ENCODE measurements at regions not wholly inside any gene's neighbourhood (a gene's known extent, or its start where the extent isn't known, plus 50 kb on each side); places are given as distances from the start of the nearest gene placed in this dataset.
"Not testable (repeated sequence)": the region's sequence is repeated elsewhere in the genome, so short reads cannot be mapped to it uniquely, and the experiment has no call there.

GRCh38 chrX:51144828-51145442, 187.7 kb upstream of the NUDT10 start:
- DNase-seq (ENCODE audit: low read depth in 2 of 3, low spot score in 2 of 3) = peak in 2 of 3 donors; percentile 22 to 59

DNA sequence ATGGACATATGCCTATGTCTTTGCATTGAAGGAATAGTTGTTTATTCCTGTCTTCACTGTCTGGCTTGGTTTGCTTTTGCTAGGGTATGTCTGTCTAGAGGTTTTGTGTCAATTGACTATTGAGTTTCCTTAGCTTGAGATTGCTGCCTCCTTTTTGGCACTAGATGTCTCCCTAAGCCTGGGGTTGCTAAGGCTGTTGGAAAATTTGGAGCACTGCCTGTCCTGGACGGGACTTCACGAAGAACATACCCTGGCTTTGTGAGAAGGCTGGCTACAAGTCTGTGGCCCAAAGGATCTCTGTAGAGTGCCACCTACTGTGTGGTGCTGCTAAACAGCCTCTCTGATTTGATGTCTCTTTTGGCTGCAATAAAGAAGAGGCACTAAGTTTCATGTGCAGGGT, 183.8 kb upstream of the NUDT10 start:
- DNase-seq (ENCODE audit: low read depth in 2 of 3, low spot score in 2 of 3) = peak in 1 of 3 donors; percentile 3

DNA sequence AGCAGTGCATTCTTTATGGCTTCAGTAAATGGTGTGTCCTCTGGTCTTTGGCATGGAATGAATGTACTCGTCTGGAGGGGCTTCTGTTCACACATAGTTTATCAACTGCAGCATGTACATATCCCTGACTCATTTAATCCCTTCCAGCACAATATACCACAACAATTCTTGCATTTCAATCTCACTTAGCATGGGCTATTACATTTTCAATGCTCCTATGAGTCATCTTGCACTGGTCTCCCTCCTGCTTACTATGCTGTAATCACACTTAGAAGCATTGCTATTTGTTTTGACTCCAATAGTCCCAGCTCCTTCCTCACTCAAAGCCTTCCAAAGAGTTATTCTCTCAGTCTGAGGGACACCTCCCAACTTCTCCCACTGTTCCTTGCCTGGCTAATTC, 180.9 kb upstream of the NUDT10 start:
- DNase-seq (ENCODE audit: low read depth in 2 of 3, low spot score in 2 of 3) = no peak

- no peak for DNase-seq (ENCODE audit: low read depth in 2 of 3, low spot score in 2 of 3)
Measured at GRCh38 chrX:51155157-51155556, 177.5 kb upstream of the NUDT10 start.

DNA sequence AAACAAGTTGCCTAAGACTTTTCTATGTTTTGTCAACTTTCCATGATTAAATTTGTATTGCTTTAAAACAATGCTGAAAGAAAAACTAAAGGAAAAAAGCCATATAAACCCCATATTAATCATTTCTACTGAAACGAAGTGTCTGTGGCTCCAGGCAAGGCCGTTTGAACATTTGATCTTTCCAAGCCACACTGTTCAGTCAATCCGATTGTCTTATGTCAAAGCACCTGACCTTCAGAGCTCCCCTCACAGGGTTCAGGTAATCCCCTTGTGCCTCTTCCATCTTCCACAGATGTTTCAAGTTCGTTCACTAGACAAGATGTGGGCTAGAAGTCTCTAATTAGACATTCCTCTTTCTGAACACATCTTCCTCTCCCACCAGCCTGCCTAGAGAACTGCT, 177.1 kb upstream of the NUDT10 start:
- no peak for DNase-seq (ENCODE audit: low read depth in 2 of 3, low spot score in 2 of 3)

DNA sequence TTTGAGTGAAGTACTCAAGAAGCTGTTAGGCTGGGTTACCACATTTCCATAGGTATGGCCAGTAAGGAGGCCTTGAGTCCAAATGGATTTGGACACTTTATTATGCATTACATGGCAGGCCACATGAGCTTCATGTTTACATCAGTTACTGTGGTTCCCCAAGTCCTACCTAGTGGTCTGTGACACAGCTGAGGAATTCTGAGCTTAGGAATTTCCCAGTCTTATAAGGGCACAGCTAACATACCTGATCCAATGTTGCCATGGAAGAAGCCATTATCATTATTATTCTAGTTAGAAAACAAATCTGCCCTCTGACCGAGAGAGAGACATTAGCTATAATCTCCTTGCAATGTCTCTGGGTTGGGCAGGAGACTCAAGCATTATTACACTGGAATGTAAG, 174.4 kb upstream of the NUDT10 start:
- no peak for DNase-seq (ENCODE audit: low read depth in 2 of 3, low spot score in 2 of 3)

GRCh38 chrX:51159378-51159777, 173.2 kb upstream of the NUDT10 start:
- not testable (repeated sequence) for DNase-seq (ENCODE audit: low read depth in 2 of 3, low spot score in 2 of 3)

DNA sequence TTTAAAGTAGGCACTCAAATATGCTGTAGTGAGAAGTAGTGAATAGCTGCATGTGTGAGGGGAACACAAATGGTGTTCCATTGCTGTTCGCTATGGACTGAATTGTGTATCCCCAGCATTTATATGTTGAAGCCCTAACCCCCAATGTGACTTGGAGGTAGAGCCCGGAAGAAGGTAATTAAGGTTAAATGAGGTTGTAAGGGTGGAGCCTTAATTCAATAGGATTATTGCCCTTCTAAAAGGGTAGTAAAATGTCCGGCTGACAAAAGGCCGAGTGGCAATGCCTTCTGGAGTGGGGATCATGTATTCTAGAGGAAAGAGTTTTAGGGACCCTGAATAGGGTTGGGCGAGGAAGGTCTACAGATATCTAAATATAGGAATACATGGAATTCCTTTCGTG, 168.9 kb upstream of the NUDT10 start:
- no peak for DNase-seq (ENCODE audit: low read depth in 2 of 3, low spot score in 2 of 3)

DNA sequence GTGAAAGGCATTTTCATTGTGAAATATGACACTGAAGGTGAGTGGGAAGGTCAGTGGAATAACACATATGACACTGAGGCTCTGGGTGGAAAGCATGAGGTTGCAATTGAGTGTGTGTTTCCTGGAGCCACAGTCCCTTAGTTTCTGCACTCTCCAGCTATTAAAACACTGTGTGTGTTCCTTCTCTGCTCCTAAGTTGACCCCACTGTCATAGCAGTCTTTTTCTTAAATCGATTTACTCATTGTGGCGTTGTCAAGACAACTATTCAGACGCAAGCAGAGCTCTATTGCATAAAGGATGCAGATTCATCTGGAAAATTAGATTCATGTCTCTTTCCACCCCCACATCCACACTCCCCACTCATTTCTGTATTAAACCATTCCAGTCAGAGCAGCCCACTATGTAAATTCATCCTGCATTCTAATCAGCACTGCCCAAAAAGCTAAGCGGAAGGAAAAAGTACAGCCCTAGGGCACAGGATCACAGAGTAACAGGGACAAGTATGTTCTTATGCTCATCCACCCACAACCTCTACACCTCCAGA, 154.2 kb upstream of the NUDT10 start:
- not testable (repeated sequence) for DNase-seq (ENCODE audit: low read depth in 2 of 3, low spot score in 2 of 3)

DNA sequence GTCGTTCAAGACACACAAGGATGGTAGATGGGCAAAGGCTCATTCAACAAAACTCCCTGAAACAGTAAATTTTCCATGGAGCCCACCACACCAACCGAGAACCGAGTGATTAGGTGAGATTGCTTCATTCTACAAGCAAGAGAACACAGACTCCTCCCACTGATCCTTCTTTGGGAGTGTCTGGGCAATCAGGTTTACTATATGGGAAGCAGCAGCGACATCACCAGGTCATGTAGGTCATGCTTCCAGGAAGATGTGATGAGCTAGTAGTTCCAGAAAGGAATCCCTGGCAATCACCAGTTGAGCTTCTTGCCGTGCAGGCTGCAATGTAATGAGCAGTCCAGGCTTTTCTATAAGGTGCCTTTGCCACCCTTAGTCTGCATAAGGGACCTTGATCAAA, 152.8 kb upstream of the NUDT10 start:
- DNase-seq (ENCODE audit: low read depth in 2 of 3, low spot score in 2 of 3) = not testable (repeated sequence)

DNA sequence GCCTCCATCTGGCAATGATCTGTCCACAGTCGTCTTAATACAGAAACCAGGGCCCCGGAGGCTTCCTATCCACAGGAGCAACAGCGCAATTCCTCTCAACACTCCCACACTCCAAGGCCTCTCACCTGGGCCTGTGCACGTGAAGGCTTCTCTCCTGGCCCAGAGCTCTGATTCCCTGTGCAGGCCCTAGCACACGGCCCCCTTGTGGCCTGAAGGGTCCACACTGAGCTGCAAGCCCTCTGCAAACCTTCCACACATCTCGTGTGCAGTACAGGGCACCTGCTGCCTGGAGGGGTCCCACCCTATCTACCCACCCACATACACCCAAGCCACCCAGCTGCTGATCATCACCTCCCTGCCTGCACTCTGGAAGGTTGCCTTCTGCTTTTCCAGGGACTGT, 150.1 kb upstream of the NUDT10 start:
- DNase-seq (ENCODE audit: low read depth in 2 of 3, low spot score in 2 of 3) = no peak

- DNase-seq (ENCODE audit: low read depth in 2 of 3, low spot score in 2 of 3) = no peak
Measured at GRCh38 chrX:51192104-51192503, 140.5 kb upstream of the NUDT10 start.

DNA sequence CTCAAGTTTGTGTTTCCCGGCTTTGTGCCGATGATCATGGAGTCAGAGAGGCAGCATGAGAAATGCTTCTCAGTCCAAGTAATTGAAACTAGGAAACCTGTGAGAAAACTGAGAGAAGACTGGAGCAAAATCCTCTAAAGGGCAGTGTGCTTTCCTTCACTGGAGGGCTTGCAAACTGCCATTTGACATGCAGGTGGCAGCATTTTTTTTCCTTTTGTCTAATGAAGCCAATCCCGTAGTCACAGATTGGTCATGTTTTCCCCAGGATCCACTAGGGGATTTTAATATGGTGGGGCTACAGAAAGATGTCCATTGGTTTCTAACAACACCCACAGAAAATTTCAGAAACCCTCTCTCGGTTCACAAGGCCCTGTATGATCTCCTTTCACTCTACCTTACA, 117.4 kb upstream of the NUDT10 start:
- DNase-seq (ENCODE audit: low read depth in 2 of 3, low spot score in 2 of 3) = no peak

DNA sequence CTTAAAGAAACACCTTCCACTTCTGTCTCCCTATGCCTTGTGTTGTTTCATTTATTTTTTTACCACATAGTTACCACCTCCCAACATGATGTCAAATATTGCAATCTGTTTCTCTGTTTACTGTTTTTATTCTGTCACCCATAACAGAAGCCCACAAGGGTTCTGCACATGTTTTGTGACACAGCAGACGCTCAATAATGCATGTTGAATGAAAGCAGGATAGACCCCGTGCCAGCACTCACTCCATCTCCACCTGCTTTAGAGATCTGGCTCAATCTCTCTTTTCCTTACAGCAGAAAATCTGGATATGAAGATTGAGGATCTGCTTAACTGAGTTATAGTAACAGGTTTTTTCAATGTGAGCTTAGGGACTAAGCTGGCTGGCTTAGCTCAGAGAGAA, 116.8 kb upstream of the NUDT10 start:
- DNase-seq (ENCODE audit: low read depth in 2 of 3, low spot score in 2 of 3) = no peak

GRCh38 chrX:51242212-51242611, 90.4 kb upstream of the NUDT10 start:
- no peak for DNase-seq (ENCODE audit: low read depth in 2 of 3, low spot score in 2 of 3)

DNA sequence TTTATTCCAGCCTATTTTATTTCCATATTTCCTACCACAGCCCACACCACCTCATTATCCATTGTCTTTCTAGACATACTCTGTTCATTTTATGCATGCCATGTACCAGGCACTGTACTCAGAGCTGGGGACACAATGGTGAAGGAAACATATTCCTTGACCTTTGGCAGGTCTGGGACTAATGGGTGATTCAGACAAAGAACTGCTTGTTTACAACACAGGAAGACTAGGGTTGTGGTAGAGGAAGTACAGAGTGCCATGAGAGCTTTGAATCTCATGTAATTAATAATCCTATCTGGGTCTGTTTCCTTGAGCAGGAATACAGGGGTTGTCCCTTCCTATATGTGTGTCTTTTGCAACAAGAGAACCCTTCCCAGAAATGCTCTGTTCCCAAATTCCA, 75.1 kb upstream of the NUDT10 start:
- DNase-seq (ENCODE audit: low read depth in 2 of 3, low spot score in 2 of 3) = no peak

DNA sequence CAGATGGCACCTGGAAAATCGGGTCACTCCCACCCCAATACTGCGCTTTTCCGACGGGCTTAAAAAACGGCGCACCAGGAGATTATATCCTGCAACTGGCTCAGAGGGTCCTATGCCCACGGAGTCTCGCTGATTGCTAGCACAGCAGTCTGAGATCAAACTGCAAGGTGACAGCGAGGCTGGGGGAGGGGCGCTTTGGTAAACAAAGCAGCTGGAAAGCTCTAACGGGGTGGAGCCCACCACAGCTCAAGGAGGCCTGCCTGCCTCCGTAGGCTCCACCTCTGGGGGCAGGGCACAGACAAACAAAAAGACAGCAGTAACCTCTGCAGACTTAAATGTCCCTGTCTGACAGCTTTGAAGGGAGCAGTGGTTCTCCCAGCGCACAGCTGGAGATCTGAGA, 70.4 kb upstream of the NUDT10 start:
- DNase-seq (ENCODE audit: low read depth in 2 of 3, low spot score in 2 of 3) = not testable (repeated sequence)

DNA sequence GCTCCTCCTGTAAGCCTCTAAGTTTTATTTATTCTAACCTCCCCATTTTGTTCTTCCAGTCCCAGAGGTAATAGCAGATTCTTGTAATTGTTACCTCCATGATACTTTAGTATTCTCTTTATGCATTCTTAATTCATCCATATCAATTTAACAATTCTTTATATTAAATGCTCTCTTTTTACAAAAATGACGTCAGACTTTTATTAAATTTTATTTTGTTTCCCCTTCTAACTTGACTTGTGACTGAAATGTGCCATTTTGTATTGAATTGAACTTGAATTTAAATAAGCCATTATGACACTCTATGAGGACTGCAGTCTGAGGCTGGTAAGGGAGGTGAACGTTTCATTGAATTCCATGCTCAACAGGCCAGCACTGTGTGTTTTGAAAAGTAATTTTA, 60.0 kb upstream of the NUDT10 start:
- no peak for DNase-seq (ENCODE audit: low read depth in 2 of 3, low spot score in 2 of 3)

DNA sequence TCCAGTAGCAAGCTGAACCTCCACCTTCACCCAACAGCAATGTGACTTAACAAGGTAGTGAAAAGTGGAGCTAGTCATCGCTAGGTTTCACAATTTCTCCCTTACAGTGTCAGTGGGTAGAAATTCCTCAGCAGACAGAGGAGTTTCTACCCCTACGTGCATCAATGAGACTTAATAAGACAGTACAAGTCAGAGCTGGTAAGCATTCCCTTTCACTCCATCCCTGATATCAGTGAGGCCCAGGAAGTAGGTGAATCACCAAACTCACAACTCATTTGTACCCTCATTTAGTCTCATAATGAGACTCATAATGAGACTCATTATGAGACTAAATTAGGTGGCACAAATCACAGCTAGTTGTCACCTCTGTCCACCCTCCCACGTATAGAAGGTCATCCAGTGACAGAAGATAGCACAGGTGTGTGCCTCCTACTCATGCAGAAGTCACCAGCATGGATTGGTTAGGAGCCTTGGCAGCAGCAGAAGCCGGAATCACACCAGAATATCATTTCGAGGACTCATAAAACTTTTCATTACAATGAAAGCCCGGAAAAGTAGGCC, 50.8 kb upstream of the NUDT10 start:
- no peak for DNase-seq (ENCODE audit: low read depth in 2 of 3, low spot score in 2 of 3)

Data from hematopoietic multipotent progenitor cell (in vitro differentiated cells).